ENCODE measurements at regions not wholly inside any gene's neighbourhood (a gene's known extent, or its start where the extent isn't known, plus 50 kb on each side); places are given as distances from the start of the nearest gene placed in this dataset.
"Not testable (repeated sequence)": the region's sequence is repeated elsewhere in the genome, so short reads cannot be mapped to it uniquely, and the experiment has no call there.

DNA sequence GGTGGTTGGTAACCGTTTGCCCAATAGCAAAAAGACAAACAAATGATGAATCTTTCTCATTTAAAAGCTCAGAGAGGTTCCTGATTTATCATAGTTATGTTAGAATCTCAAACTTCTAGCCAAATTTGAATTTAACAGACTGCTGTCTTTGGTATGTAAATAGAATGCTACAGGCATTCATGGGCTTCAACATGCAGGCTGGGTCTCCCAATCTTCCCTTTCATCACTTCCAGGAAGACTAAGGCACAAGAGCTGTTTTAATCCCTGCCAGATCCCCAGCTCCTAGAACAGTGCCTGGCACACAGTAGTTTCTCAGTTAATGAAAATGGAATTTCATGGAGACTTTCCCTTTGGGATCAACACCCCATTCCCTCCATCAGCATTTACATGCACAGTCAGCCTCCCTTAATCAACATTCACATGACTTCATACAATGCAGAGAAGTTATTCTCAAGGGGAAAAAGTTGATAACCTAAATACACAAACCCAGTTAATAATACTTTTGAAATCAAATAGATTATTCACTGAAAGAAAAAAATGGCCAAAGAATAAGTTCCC lies 107.6 kb upstream of the C1QTNF7 start:
- Mint-ChIP-seq H3K36me3 (no peaks in the 10 kb centered on the region), H3K4me3 (no peak overlapping the region), H3K27ac (no peak overlapping the region), H3K9me3 (no peaks in the 10 kb centered on the region), H3K27me3 (no peaks in the 10 kb centered on the region), H3K4me1 (peaks cover 7% of the 10 kb centered on the region)
- no peak for DNase-seq

DNA sequence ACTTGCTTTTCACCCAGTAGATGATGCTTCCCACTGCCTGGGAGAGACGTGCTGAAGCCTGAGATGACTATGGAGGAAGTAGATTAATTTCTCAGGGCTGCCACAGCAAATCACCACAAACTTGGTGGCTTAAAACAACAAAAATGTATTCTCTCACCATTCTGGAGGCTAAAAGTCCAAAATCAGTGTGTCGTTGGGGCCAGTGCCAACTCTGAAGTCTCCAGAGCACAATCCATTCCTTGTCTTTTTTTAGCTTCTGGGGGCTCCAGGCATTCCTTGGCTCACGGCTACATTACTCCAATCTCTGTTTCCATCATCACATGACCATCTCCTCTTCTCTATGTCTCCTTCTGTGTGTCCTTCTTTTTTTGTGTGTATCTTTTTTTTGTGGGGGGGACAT lies 105.8 kb upstream of the C1QTNF7 start:
- Mint-ChIP-seq H3K9me3 (no peaks in the 10 kb centered on the region), H3K27ac (no peak overlapping the region), H3K4me1 (peaks cover 7% of the 10 kb centered on the region), H3K4me3 (no peak overlapping the region), H3K36me3 (no peaks in the 10 kb centered on the region), H3K27me3 (no peaks in the 10 kb centered on the region)
- no peak for DNase-seq

- H3K9me3 Mint-ChIP-seq: no peaks in the 10 kb centered on the region
- no peak overlapping the region for H3K27ac Mint-ChIP-seq
- peaks cover 7% of the 10 kb centered on the region for H3K4me1 Mint-ChIP-seq
- H3K36me3 Mint-ChIP-seq: no peaks in the 10 kb centered on the region
- H3K4me3 Mint-ChIP-seq: no peak overlapping the region
- no peaks in the 10 kb centered on the region for H3K27me3 Mint-ChIP-seq
- DNase-seq: no peak
Observed at GRCh38 chr4:15325987-15326386, 101.8 kb upstream of the C1QTNF7 start.

GRCh38 chr4:15327311-15328298 lies 100.2 kb upstream of the C1QTNF7 start:
- H3K27me3 Mint-ChIP-seq: no peaks in the 10 kb centered on the region
- H3K9me3 Mint-ChIP-seq: no peaks in the 10 kb centered on the region
- no peak overlapping the region for H3K4me3 Mint-ChIP-seq
- no peak overlapping the region for H3K27ac Mint-ChIP-seq
- peaks cover 7% of the 10 kb centered on the region for H3K4me1 Mint-ChIP-seq
- no peaks in the 10 kb centered on the region for H3K36me3 Mint-ChIP-seq
- no peak for DNase-seq

DNA sequence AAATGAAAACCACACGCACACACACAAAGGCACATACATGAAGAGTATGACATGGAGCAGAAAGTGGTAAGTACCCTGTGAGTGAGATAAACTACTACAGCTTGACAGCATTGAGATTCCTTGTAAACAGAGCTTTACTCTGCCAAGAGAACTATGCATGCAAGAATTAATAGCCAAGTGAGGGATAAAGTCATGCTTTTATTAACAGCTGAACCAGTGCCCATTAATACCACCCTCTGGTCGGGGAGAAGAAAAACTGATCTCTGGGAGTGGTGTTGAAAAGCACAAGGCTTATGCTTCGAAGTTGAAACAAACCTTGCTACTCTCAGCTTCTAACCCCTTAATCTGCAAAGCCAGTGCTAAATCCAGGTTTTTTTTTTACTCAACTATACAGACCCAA lies 95.9 kb upstream of the C1QTNF7 start:
- Mint-ChIP-seq H3K27ac (no peak overlapping the region), H3K27me3 (no peaks in the 10 kb centered on the region), H3K4me1 (peaks cover under 1% of the 10 kb centered on the region), H3K36me3 (no peaks in the 10 kb centered on the region), H3K4me3 (no peak overlapping the region), H3K9me3 (peaks cover under 1% of the 10 kb centered on the region)
- no peak for DNase-seq

DNA sequence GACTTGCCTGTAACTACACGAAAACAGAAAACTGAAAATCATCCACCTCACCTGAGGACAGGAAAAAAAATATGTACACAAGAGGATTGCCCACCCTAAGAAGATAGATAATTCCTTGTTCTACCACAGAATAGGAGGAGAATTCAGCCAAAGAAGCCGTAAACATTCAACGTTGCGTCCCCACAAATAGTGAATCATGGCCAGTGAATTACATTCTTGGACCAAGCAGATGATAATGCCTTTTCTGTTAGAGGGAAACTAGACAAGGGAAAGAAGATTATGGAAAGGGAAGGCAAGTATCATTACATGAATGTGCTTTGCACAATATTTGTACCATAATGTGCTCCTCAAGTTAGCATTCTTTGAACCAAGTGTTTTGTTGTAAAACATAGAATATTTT lies 95.5 kb upstream of the C1QTNF7 start:
- Mint-ChIP-seq H3K4me3 (no peak overlapping the region), H3K36me3 (no peaks in the 10 kb centered on the region), H3K27me3 (no peaks in the 10 kb centered on the region), H3K9me3 (peaks cover 2% of the 10 kb centered on the region), H3K4me1 (peaks cover 3% of the 10 kb centered on the region), H3K27ac (no peak overlapping the region)
- no peak for DNase-seq

DNA sequence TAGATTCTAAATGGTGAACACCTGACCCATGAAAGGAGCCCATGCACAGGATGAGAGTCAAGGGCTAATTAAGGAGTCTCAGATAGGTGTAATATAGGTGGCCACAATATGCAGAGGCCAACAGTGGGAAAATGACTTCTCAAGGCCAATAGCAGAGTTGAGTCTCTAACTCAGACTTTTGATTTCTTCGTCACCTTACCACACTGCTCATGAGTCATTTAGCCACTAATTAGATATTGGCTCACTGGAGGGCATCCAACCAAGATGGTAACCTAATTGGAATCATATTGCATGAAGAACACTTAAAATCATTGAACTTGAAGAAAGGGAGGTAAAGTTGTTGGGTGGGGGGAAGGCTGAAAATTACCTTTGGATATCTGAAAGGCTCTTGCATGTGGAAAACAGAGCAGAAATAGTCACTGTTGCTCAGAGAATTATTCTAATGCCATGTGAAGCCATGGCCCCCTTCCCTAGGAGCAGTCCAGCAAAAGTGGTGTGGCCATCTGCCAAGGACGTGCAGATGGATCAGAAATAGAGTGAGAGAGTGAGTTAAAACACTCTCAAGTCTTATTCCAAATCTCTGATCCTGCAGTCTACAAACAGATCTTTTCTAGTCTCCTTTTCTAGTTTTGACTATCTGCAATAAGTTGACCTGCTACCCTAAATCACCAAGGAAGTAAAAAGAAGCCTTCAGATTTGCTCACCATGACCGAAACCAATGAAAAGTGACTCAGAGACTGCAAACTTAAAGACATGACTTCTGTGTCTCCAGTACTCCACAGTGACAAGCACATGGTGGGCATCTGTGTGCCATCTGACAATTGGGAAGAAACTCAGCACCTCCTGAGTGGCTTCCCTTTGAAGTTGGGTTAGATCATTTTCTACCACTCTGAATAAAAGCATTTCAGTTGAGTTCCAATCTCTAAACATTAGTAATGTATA lies 93.9 kb upstream of the C1QTNF7 start:
- no peak overlapping the region for H3K4me3 Mint-ChIP-seq
- no peak overlapping the region for H3K27ac Mint-ChIP-seq
- peaks cover 2% of the 10 kb centered on the region for H3K9me3 Mint-ChIP-seq
- peaks cover 4% of the 10 kb centered on the region for H3K4me1 Mint-ChIP-seq
- no peak for DNase-seq
- no peaks in the 10 kb centered on the region for H3K36me3 Mint-ChIP-seq
- no peaks in the 10 kb centered on the region for H3K27me3 Mint-ChIP-seq

GRCh38 chr4:15336410-15337167 lies 91.2 kb upstream of the C1QTNF7 start:
- Mint-ChIP-seq H3K4me3 (no peak overlapping the region), H3K9me3 (peaks cover 2% of the 10 kb centered on the region), H3K36me3 (no peaks in the 10 kb centered on the region), H3K4me1 (peaks cover 4% of the 10 kb centered on the region), H3K27me3 (no peaks in the 10 kb centered on the region), H3K27ac (no peak overlapping the region)
- no peak for DNase-seq

DNA sequence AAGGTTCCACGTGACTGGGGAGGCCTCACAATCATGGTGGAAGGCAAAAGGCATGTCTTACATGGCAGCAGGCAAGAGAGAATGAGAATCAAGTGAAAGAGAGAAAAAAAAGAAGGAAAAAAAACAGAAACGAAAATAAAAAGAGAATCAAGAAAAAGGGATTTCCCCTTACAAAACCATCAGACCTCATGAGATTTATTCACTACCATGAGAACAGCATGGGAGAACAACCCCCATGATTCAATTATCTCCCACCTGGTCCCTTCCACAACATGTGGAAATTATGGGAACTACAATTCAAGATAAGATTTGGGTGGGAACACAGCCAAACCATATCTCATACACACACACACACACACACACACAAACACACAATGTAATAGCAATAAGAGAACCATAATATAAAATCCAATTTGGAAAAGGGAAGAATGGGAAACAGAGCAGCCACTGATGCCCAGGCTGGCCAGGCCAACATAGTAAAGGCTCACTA lies 90.6 kb upstream of the C1QTNF7 start:
- not testable (repeated sequence) for H3K4me3 Mint-ChIP-seq, H3K4me1 Mint-ChIP-seq, DNase-seq, H3K9me3 Mint-ChIP-seq, H3K27me3 Mint-ChIP-seq, H3K36me3 Mint-ChIP-seq, H3K27ac Mint-ChIP-seq

DNA sequence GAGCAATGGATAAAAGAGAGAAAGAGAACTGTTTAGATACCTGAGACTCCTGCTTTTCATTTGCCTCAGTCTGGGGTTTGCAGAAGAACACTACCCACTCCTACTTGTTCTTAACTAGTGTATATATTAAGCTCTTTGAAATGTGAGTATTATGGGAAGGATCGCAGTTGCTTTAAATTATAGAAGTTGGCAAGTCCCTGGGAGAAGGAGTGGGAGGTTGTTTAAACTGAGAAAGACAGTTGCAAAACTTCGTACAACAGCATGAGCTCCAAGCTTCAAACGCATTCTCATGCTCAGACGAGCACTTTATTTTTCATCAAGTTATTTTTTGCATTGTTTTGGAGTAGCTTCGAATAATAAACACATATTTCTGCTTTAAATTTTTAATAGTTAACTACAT lies 88.1 kb upstream of the C1QTNF7 start:
- Mint-ChIP-seq H3K4me3 (no peak overlapping the region), H3K36me3 (no peaks in the 10 kb centered on the region), H3K27me3 (no peaks in the 10 kb centered on the region), H3K4me1 (peaks cover 4% of the 10 kb centered on the region), H3K9me3 (peaks cover 2% of the 10 kb centered on the region), H3K27ac (no peak overlapping the region)
- no peak for DNase-seq

DNA sequence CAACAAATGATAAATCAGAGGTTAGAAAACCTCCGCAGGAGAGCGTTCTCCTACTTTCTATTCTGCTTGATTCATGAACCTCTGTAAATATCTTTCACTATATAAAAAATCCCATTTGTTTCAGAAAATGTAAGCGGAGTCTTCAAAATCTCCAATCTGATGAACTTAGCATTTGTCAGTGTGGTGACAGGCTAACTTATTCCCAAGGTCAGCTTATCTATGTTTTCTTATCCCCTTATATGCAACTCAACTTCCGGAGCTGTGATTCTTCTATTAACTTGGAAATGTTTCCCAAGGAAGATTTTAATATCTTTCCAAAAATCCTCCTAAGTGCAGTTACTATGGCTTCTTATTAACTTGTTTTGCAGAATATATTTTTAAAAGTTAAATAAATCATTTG lies 87.5 kb upstream of the C1QTNF7 start:
- H3K9me3 Mint-ChIP-seq: peaks cover 2% of the 10 kb centered on the region
- DNase-seq: no peak
- H3K27ac Mint-ChIP-seq: no peak overlapping the region
- H3K36me3 Mint-ChIP-seq: no peaks in the 10 kb centered on the region
- H3K27me3 Mint-ChIP-seq: no peaks in the 10 kb centered on the region
- peaks cover 4% of the 10 kb centered on the region for H3K4me1 Mint-ChIP-seq
- H3K4me3 Mint-ChIP-seq: no peak overlapping the region

DNA sequence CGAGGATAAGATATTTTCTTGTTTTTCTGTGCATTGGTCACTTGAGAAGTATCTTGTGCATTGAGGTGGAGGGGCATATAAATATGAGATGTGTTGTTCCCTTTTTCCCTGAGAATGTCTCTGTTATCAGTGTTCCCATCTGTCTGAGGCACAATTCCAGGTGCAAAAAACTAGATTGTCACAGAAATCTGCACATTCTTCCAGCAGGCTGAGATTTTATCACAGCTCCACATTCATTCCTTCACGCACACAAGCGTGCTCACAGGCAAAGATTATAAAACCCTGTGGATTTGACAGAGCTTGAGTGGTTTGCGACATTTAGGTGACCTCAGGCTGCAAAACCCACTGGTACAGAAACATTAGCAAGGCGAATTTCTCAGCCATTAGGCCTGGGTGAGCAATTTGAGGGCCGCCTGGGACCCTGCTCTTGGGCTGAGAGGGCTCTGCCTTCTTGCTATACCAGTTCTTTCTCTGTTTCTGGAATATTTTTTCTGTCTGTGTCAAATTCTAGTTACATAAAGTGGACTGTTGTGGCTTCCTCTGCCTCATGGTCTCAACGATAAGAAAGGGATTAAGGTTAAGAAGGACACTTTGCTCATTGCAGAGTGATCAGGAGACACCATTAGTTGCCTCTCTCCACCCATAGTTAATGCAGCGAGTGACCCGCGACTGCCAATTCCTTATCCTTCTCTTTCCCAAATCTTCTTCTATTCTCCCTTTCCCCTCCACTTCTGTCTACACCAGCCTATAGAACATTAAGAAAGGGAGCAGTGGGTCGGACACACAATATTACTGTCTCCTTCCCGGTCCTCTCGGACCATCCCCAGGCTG lies 86.7 kb upstream of the C1QTNF7 start:
- Mint-ChIP-seq H3K27me3 (no peaks in the 10 kb centered on the region), H3K36me3 (no peaks in the 10 kb centered on the region), H3K4me1 (peaks cover 4% of the 10 kb centered on the region), H3K4me3 (no peak overlapping the region), H3K9me3 (peaks cover 2% of the 10 kb centered on the region), H3K27ac (no peak overlapping the region)
- DNase-seq: no peak

DNA sequence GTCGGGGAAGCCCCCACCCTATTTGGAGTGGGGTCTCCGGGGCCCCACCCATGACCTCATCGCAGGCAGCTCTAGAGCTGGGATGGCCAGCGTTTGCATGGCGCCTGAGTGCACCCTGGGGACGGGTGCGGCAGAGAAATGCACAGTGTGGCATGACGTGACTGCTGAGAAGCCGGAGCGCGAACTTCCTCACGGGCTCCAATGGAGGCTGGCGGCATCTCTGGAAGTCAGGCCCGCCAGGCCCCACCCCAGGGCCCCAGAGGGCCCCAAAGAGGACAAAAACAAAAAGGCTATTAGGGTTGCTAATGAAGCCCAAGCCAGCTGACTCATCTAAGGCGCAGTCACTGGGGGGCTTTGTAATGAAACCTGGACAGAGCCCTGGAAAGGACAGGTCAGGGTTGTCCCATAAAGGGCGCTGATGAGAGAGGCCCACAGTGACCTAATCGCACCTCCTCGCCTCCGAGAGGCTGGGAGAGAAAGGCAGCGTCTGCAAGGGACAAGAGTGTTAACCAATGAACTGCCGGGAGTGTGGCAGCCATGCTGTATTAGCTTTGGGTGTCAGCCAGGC lies 86.0 kb upstream of the C1QTNF7 start:
- peaks cover 2% of the 10 kb centered on the region for H3K9me3 Mint-ChIP-seq
- no peaks in the 10 kb centered on the region for H3K27me3 Mint-ChIP-seq
- no peak overlapping the region for H3K4me3 Mint-ChIP-seq
- no peak overlapping the region for H3K27ac Mint-ChIP-seq
- H3K4me1 Mint-ChIP-seq: peaks cover 4% of the 10 kb centered on the region
- no peaks in the 10 kb centered on the region for H3K36me3 Mint-ChIP-seq
- DNase-seq: no peak

Measured in activated naive CD8-positive, alpha-beta T cell treated with anti-CD3 and anti-CD28 coated beads for 36 hours (primary cell).